Anterior cingulate cortex (tissue), 58 donors: ENCODE measurements at regions not wholly inside any gene's neighbourhood (a gene's known extent, or its start where the extent isn't known, plus 50 kb on each side); places are given as distances from the start of the nearest gene placed in this dataset.

Source experiments
- DNase-seq, 58 donors: peaks; one replicate each; lab custom pipeline; 2025; lab: John Stamatoyannopoulos, UW

GRCh38 chrX:9147086-9147485 is 113.2 kb upstream of the FAM9B start:
- DNase-seq: no peak

GRCh38 chrX:9147726-9148125 is 113.8 kb upstream of the FAM9B start:
- no peak for DNase-seq

- DNase-seq: no peak
Observed at GRCh38 chrX:9148615-9149399, 114.9 kb upstream of the FAM9B start.

- DNase-seq: no peak
Observed at GRCh38 chrX:9149501-9150245, 115.7 kb upstream of the FAM9B start.

GRCh38 chrX:9151772-9152307 is 117.9 kb upstream of the FAM9B start:
- no peak for DNase-seq

GRCh38 chrX:9153300-9153699 is 119.4 kb upstream of the FAM9B start:
- DNase-seq: no peak

- DNase-seq: no peak
Observed at GRCh38 chrX:9158611-9159010, 124.7 kb upstream of the FAM9B start.

GRCh38 chrX:9160698-9161329 is 126.9 kb upstream of the FAM9B start:
- DNase-seq: no peak

- no peak for DNase-seq
Observed at GRCh38 chrX:9162698-9163097, 128.8 kb upstream of the FAM9B start.

GRCh38 chrX:9163214-9163709 is 129.3 kb upstream of the FAM9B start:
- no peak for DNase-seq

GRCh38 chrX:9164086-9164485 is 130.2 kb upstream of the FAM9B start:
- no peak for DNase-seq

GRCh38 chrX:9164533-9165426 is 130.9 kb upstream of the FAM9B start:
- no peak for DNase-seq

- no peak for DNase-seq
Observed at GRCh38 chrX:9166584-9166944, 132.6 kb upstream of the FAM9B start.

- DNase-seq: no peak
Observed at GRCh38 chrX:9171841-9172463, 138.0 kb upstream of the FAM9B start.

- no peak for DNase-seq
Observed at GRCh38 chrX:9172464-9172850, 138.5 kb upstream of the FAM9B start.

- DNase-seq: no peak
Observed at GRCh38 chrX:9180623-9181022, 146.7 kb upstream of the FAM9B start.

GRCh38 chrX:9182041-9182440 is 148.1 kb upstream of the FAM9B start:
- DNase-seq: no peak

- DNase-seq: no peak
Observed at GRCh38 chrX:9183481-9183880, 149.6 kb upstream of the FAM9B start.

- no peak for DNase-seq
Observed at GRCh38 chrX:9184211-9184610, 150.3 kb upstream of the FAM9B start.

GRCh38 chrX:9188117-9188516 is 154.2 kb upstream of the FAM9B start:
- no peak for DNase-seq
